ENCODE measurements at regions not wholly inside any gene's neighbourhood (a gene's known extent, or its start where the extent isn't known, plus 50 kb on each side); places are given as distances from the start of the nearest gene placed in this dataset.
"Not testable (repeated sequence)": the region's sequence is repeated elsewhere in the genome, so short reads cannot be mapped to it uniquely, and the experiment has no call there.

DNA sequence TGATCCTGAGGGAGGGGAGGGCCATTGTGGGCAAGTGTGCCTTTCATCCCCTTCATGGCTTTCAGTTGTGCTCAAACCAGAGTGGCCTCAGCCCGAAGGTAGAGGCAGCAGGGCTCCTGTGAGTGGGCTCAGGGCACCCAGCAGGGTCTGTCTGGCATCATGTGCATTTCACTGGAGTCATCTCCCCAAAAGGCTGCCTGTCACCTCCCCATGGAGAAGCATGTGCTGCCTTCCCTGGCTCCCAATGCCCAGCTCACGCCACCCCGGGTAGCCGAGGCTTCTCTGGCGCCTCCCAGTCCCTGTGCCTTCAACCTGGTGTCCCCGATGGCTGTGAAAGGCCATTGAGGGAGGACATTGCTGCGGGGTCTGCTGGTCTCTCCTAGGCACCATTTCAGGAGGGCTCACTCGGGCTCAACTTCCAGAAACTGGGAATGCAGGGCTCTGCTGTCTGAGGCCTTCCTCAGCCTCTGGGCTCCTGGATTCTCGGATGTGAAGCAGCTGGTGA lies 213.9 kb downstream of the BANP start:
- DNase-seq = not testable (repeated sequence)

DNA sequence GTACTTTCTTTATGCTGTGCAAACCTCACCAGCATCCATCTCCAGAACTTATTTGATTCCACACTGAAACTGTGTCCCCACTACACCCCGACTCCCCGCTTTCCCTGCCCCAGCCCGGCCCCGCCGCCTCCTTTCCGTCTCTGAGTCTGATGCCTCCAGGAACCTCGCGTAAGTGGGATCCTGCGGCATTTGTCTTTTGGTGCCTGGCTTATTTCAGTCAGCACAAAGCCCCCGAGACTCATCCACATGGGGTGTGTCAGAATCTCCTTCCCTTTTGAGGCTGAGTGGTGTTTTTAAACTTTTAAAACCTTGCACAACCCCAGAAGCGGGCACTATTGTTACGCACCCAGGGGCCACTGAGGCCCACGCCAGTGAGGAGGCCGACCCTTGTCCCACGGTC lies 214.4 kb downstream of the BANP start:
- DNase-seq = not testable (repeated sequence)

DNA sequence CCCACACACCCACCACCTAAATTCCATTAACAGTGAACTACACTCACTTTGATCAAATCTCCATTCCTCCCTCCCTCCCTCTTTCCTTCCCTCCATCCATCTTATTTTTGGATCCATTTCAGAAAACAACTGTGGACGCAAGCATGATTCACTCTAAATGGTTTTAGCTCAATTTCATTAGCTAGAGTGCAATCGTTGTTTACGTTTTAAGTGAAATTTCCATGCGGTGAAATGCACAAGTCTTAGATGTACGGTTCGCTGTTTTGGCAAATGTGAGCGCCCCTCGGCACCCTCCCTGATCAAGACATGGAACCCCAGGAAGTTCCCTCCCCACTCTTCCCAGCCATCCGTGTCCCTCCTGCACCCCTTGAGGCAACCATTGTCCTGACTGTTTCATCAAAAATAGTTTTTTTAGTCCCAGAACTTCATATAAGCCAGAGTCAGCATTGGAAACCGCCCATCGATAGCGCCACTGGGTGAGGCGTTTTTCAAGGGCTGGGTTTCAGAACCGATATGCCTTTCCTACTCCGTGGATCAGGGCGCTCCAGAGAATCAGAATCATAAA lies 215.1 kb downstream of the BANP start:
- not testable (repeated sequence) for DNase-seq

DNA sequence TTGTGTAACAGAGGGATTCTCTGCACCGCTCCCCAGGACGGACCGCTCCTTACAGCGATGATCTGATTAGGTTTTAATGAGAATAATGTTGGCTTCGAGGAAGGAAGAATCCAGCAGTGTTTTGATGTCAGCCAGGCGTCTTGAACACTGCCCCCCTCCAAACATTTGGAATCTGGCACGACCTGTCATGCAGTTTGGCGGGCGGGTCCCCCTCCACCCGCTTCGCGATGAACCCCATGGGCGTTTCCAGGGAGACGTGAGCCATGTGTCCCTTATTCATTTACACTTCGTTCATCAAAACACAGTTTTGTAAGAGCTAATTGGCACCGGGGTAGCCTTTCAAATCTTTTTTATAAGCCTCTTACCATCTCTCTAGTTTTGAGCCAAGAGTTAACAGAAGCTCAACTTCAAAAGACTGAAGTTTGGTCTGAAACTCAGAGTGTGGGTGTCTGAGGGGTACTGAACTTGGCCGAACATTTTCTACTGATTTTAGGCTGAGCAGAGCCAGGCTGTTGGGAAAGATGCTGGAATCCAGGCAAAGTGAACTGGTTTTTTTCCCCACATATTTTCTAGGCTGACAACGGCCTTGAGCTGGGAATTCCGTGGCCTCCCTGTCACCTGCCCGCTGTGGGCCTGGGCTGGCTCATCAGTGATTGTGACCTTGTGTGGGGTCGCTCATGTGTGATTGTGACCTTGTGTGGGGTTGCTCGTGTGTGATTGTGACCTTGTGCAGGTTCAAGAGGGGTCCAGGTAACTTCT lies 214.8 kb upstream of the ZNF469 start:
- DNase-seq = not testable (repeated sequence)

DNA sequence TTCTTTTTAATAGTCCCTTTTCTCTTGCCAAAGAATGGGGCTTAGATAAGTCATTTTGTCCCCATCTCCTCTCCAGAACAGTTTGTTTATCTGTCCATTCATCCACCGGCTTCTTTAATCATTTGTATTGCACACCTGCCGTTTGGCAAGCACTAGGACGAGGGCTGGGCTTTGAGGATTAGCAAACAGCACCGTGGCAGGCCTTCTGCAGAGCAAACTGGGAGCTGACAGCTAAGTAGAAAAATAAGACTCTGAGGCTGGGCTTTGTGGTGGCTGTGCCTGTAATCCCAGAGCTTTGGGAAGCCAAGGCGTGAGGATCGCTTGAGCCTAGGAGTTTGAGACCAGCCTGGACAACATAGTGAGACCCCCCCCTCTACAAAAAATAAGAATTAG lies 214.2 kb upstream of the ZNF469 start:
- DNase-seq = not testable (repeated sequence)

DNA sequence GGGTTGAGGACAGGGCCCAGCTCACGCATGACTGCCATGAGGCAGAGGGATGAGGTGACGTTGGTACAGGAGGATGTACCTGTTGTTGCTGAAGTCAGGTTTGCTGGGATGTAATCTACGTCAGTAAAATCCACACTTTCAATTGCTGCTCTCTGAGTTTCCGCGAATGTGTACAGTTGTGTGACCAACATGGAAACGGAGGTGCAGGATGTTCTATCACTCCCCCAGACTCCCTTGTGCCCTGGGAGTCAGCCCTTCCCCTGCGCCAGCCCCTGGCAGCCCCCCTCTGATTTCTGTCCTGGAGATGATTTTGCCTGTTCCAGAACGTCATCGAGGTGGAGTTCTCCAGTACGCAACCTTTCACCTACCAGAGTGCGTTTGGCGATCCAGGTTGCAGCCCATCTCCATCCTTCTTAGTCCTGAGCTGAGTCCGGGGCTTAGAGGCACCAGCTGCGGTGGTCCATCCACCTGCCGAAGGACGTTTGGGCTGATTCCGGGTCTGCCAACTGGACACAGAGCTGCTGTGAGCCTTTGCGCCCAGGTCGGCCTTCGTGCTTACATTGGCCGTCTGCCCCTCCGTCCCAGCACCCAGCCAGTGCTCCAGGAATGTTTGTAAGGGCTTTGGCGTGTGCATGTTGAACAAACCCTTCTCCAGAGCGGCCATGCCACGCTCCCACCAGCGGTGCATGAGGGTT lies 213.5 kb upstream of the ZNF469 start:
- not testable (repeated sequence) for DNase-seq

DNA sequence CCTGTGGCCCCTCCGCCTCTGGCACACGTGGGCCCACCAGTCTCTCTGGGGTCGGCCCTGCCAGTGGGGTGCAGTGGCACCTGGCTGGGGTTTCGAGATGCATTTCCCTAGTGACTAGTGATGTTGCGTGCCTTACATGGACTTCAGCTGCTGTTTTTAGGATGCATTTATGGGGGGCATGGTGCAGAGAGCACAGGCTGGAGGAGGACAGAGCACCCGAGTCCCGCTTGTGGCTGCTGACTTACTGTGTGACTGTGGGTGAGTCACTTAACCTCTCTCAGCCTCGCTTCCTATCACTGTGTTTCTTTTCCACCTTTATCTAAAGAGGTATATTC lies 213.0 kb upstream of the ZNF469 start:
- not testable (repeated sequence) for DNase-seq

DNA sequence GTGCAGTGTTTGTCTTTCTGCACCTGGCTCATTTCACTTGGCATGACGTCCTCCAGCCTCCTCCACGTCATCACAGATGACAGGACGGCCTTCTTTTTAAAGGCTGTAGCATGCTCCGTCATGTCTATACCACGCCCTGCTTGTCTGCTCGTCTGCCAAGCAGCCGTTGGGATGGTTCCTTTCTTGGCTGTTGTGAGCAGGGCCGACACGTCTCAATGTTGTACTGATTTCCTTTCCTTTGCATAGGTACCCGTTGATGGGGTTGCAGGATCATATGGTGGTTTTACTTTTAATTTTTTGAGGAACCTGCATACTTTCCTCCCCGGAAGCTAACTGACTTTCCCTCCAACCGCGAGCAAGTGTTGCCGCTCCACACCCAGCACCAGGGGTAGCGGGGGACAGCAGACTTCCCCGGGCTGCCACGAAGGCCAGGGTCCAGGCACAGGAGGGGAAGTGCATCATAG lies 212.2 kb upstream of the ZNF469 start:
- DNase-seq = no peak

DNA sequence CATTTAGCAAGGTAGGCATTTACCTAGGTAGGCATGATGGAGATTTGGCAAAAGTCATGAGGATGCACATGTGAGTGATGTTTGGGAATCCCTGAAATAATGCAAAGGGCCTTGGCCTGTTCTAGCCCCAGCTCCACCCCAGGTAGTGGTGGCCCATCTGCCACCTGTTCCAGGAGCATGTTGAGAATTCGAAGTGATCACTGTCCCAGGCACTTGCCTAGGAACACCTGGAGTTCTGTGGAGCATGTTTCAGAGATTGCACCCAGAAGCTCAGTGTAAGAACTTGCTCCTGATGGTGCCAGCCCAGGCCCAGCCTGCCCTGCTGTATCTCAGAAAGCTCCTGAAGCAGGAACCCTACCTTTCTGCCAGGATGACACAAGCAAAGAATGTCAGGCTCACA lies 211.6 kb upstream of the ZNF469 start:
- not testable (repeated sequence) for DNase-seq

DNA sequence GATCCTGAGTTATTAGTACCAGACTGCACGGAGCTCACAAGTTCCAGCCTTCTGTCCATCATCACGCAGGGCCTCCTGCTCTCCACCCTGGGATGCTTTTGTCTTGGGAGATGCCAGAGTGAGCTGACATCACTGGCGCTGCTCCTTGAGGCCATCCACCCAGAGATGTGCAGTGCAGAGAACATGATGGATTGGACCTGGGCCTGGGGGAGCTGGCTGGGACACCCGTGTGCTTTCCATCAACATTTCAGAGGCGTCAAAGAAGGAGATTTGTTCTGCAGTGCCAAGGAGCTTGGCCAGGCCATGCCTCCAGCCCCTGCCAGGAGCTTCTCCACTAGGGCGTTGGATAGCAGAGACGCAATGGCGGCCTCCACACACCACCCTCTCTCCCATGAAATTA lies 206.6 kb upstream of the ZNF469 start:
- not testable (repeated sequence) for DNase-seq

DNA sequence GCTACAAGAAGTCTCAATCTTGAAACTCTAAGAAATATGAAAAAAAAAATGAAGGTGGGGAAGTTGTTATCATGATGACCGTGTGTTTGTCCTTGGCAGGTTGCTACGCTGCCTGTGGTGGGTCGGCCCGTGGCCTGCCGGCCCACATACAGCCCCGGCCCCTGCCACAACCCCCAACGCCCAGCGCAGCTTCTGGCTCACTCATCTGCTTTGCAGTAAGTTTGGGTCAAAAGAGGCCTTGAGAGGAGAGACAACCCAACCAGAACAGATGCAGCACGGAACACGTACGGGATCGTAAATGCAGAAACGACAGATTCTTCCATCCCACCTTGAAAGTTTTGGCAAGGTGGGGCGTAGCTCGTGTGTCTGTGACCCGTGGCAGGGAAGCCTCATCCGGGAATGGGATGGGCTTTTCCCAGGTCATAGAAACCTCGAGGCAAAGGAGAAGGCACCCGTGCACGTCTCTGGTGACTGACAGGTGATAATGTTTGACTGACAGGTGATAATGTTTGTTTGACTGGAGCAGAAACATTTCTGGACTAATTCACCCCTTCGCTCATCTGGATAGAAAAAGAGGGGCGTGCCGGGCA lies 206.1 kb upstream of the ZNF469 start:
- not testable (repeated sequence) for DNase-seq

DNA sequence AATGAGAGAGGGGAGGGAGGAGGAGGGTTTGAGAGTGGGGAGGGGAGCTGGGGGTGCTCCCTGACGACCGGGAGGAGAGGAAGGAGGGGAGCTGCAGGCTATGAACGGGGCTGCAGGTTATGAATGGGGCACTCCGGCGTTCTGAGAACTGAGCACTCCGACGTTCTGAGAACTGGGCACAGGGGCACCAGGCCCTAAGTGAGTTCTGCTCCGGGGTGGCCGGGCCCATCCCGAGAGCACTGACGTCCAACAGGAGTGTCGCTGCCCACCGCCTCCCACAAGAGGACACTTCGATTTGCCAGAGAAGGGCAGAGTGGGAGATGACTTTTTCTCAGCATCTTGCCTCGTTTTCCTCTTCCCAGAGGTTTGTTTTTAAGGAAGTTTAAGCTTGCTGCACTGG lies 204.5 kb upstream of the ZNF469 start:
- DNase-seq = not testable (repeated sequence)

DNA sequence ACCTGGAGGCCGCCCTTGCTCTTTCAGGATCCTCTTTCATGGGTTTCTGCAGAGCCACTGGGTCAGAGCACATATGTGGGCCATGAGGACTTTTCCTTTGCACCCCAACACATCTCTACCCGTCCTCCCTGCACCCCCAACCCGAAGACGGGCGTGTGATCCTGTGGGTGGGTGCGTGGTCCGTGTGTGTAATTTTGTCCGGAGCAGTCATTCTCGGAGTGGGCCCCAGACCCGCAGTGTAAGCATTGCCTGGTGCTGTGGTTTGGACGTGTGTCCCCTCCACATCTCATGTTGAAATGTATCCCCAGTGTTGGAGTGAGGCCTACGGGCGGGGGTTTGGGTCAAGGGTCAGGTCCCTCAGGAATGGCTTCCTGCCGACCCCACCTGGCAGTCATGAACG lies 203.9 kb upstream of the ZNF469 start:
- DNase-seq = not testable (repeated sequence)

DNA sequence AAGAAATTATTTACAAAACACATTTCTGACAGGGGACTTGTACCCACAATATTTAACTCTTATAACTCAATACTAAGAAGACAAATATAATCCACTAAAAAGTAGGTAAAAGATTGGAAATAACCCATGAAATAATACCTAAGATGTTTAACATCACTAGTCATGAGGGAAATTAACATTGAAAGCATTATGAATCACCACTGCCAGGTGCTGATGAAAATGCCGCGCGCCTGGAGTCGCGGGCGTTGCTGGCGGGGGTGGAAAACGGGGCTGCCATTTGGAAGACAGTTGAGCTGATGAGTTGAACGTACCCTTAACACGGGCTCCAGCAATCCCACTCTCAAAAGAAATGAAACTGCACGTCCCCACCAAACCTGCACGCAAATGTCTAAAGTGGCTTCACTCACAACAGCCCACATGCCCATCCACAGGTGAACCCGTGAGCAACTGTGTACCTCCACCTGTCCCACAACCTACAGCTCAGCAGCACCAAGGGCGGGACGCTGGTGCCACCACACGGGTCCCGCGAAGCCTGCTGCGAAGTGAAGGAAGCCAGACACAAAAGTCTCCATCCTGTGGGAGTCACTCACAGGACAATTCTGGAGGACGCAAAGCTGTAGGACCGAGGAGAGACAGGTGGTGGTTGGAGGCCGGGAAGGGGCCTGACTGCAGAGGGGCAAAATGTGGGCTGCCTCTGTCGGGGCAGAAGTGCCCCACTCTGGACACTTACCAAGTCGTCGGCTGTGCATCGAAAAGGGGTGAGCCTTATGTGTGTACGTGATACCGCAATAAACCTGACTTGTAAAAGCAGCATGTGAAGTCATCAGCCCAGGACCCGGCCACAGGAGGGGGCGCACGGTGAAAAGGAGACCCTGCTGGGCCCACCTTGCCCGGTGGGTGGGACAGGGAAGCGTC lies 199.5 kb upstream of the ZNF469 start:
- DNase-seq = not testable (repeated sequence)

DNA sequence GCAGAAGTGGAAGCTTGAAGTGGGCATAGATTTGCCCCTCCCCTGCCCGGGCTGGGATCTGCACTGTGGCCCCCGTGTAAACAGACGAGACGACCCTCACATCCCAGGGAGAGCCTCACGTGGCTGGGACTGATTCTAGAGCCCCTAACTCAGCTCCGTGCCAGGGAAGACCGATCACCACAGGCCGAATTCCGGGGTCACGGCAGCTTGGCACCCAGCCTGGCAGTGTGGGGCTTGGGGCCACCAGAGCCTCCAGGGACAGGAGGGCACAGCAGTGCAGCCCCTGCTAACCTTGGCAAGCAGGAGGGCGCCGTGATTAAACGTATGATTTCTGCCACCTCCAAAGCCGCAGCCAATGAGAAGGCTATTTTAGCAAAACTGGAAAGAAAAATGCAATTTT lies 198.7 kb upstream of the ZNF469 start:
- DNase-seq = not testable (repeated sequence)

DNA sequence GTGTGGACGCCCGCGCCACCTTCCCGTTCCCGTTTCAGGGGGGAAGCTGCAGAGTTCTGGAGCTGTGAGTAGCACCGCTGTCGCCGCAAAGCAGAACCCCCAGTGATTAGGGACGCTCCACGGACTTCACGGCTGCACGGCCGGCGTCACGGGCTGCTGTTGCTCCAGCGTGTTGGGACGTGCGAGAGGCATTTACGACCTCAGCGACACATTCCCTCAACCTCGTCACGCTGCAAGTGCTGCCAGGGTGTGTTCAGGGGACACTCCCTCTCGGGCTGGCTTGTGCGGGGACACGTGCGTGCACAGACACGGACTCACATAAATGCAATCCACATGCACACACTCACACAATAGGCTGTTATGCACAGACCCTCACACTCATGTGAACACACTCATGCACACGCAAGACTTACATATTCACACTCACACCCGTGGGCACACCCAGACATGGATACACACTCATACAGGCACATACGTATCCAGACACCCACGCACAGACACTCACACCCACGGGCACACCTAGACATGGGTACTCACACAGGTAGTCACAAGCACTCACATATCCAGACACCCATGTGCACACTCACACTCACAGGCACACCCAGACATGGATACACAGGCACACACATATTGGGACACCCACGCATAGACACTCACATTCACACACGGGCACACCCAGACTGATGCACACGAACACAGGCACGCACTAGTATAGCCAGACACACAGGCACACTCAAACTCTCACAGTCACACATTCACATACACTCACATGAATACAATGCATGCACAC lies 198.0 kb upstream of the ZNF469 start:
- not testable (repeated sequence) for DNase-seq

DNA sequence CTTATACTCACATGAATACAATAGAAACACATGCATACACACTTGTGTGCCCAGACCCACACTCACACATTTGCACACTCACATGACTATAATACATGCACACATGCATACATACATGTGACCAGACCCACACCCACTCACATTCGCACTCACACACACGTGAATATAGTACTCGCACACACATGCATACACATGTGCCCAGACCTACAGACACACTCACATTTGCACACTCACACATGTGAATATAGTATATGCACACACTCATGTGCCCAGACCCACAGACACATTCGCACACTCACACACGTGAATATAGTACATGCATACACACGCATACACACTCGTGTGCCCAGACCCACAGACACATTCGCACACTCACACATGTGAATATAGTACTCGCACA lies 197.4 kb upstream of the ZNF469 start:
- DNase-seq = not testable (repeated sequence)

DNA sequence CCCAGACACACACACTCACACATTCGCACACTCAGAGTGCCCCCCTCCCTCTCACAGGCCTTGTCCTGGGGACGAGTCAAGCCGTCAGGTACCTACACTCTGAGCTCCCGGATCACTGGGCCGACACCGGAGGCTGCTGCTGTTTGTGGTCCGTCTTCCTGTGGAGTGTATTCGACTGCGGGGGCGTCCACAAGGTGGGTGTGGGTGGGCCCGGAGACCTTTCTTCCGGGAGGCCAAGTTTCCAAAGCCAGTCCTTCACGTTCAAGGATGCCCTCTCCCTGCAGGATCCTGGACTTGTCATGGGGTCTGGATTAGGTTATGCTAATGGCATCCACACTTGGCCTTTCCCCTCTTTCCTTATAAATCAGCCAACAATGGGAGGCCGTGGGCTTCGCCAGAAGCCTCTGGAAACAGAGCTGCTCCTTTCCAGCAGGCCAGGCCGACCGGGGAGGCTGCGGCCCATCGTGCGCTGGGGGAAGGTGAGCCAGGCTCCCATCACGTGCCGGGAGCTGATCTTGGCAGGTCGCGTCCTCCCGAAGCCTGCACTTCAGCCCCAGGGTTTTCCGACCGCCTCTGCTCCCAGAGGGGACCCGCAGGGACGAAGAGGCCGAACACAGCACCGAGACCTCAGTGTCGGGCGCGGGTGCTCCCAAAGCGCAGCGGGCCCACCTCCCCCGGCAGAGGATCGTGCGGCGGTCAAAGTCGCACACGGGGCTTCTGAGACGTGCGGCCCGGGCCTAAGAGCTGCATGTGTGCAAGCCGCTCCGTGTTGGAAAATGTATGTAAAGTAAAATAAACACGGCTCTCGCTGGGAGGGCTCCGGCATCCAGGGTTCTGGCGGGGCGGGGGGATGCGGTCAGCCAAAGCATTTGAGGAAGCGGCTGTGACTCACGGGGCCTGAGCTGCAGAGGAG lies 196.5 kb upstream of the ZNF469 start:
- not testable (repeated sequence) for DNase-seq

DNA sequence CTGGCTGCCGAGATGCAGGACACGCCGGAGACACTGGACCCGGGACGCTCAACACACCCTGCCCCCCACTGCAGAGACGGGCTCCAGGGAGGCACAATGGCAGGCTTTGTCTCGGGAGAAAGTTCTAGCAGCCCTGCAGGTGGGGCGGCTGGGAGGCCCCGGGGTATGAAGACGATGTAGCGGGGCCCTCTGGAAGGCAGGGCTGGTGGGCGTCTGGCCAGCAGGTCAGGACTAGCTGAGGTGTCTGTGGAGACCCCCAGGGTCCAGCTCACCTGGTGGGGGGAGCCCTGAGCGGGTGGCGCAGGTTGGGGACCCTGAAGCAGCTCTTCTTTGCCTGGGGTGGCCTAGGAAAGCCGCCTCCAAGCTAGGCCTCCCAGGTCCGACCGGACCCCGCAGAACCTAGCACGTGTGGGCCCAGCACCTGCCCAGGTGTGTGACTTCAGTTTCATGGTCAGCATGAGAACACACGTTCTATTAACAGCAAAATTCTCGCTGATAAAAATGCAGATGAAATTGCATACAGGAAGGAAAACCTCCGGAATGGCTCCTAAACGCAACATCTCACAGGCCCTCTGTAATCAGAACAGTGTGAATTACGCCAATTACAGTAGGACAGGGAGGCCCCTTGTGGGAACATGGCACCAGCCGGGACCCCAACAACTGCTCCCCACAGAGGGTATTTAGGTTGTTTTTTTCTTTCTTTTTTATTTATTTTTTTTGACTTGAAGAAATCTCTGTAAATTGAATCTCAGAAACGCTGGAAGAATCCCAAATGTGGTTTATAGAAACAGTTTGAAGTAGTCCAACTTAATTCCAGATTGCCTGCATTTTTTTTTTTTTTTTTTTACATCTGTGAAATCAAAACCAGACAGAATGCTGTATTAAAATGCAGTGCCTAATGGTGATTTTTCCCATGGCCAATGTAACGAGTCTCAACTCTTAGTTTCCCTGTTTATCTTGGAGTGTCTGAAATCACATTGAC lies 195.6 kb upstream of the ZNF469 start:
- not testable (repeated sequence) for DNase-seq

All from activated CD4-positive, alpha-beta T cell treated with anti-CD3 and anti-CD28 coated beads, Interleukin-2, amount 50 U/mL, for 1 hour (primary cell).